Uterus (tissue), 3 donors: ENCODE measurements at regions not wholly inside any gene's neighbourhood (a gene's known extent, or its start where the extent isn't known, plus 50 kb on each side); places are given as distances from the start of the nearest gene placed in this dataset.

ENCODE experiments used
- DNase-seq, 2 donors: peaks; one replicate each; pipeline ENCODE4 v3.0.0-alpha.2; 2019 to 2020
- H3K27ac ChIP-seq, 2 donors: fragments of 200-600 bp; sonication (generic); 1 replicate in 1 of 2; 2 replicates in 1 of 2; pipeline ENCODE4 v1.5.1; 2016 to 2018
- H3K27me3 ChIP-seq, 2 donors: fragments of 200-600 bp; sonication (generic); one replicate each; pipeline ENCODE4 v1.5.1; 2018 to 2019; ENCODE audit warnings: control low read depth in 1 of 2
- H3K36me3 ChIP-seq, 2 donors: fragments of 200-600 bp; sonication (generic); one replicate each; pipeline ENCODE4 v1.5.1; 2019; ENCODE audit warnings: control low read depth in 1 of 2
- H3K4me1 ChIP-seq, 2 donors: fragments of 200-600 bp; sonication (generic); one replicate each; pipeline ENCODE4 v1.5.1; 2018 to 2019; ENCODE audit warnings: control low read depth in 1 of 2
- H3K4me3 ChIP-seq, 2 donors: fragments of 200-600 bp; sonication (generic); 1 replicate in 1 of 2; 2 replicates in 1 of 2; pipeline ENCODE4 v1.5.1; 2018 to 2019; ENCODE audit warnings: mild to moderate bottlenecking in 1 of 2
- H3K9me3 ChIP-seq, 2 donors: fragments of 200-600 bp; sonication (generic); one replicate each; pipeline ENCODE4 v1.5.1; 2019; ENCODE audit warnings: control low read depth in 1 of 2
- POLR2A ChIP-seq, 2 donors: fragments of 450-650 bp; IDR thresholded peaks; one replicate each; pipeline ENCODE4 v1.6.1; 2016; ENCODE audit warnings: antibody characterized with exemption in 2 of 2, mild to moderate bottlenecking in 1 of 2, moderate library complexity in 1 of 2
- intact Hi-C: fragments of 100-400 bp; cut with DNase I; formaldehyde crosslinking; loops from one replicate; pipeline ENCODE4 v1.15.1; 2023; ENCODE audit warnings: low total_unique reads
- TF ChIP-seq, protein P1 (sequence below), 4 experiments: fragments of 200-600 bp in 2 of 4; fragments of 450-650 bp in 2 of 4; sonication (generic) in 2 of 4; IDR thresholded peaks; one replicate each; pipeline ENCODE4 v1.5.1; 2016 to 2019; ENCODE audit warnings: antibody characterized with exemption in 4 of 4, mild to moderate bottlenecking in 2 of 4, moderate library complexity in 1 of 4
- donor health status: DM: yes; HTN: yes; CAD: no.

DNA sequence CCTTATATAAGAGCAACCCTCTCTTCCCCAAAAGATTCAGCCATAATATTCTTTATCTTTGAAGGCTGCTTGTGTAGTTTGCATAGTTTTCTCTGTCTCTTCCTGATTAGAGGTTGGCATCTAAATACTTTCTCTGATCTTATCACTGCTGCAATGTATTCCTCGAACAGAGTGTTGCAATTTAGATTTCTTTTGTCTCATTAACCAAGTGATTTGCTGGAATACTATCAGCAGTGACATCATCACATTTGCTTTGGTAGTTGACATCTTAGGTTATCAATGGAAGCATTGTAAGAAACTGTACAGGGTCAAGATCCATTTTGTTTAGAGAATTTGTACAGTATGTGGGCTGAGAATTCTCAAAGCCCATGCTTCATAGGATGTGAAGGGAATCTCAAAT is 72.0 kb upstream of the NEUROD1 start:
- Histone ChIP-seq H3K36me3 (no peaks in the 10 kb centered on the region), H3K27me3 (no peaks in the 10 kb centered on the region), H3K4me3 (no peak overlapping the region), H3K4me1 (no peaks in the 10 kb centered on the region), H3K9me3 (no peaks in the 10 kb centered on the region), H3K27ac (no peak overlapping the region)
- TF ChIP-seq, protein P1, sequence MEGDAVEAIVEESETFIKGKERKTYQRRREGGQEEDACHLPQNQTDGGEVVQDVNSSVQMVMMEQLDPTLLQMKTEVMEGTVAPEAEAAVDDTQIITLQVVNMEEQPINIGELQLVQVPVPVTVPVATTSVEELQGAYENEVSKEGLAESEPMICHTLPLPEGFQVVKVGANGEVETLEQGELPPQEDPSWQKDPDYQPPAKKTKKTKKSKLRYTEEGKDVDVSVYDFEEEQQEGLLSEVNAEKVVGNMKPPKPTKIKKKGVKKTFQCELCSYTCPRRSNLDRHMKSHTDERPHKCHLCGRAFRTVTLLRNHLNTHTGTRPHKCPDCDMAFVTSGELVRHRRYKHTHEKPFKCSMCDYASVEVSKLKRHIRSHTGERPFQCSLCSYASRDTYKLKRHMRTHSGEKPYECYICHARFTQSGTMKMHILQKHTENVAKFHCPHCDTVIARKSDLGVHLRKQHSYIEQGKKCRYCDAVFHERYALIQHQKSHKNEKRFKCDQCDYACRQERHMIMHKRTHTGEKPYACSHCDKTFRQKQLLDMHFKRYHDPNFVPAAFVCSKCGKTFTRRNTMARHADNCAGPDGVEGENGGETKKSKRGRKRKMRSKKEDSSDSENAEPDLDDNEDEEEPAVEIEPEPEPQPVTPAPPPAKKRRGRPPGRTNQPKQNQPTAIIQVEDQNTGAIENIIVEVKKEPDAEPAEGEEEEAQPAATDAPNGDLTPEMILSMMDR (IDR thresholded peaks at IDR 0.05) = no peak
- TF ChIP-seq POLR2A (IDR thresholded peaks at IDR 0.05) = no peak
- intact Hi-C loops = no loop called here
- no peak for DNase-seq

DNA sequence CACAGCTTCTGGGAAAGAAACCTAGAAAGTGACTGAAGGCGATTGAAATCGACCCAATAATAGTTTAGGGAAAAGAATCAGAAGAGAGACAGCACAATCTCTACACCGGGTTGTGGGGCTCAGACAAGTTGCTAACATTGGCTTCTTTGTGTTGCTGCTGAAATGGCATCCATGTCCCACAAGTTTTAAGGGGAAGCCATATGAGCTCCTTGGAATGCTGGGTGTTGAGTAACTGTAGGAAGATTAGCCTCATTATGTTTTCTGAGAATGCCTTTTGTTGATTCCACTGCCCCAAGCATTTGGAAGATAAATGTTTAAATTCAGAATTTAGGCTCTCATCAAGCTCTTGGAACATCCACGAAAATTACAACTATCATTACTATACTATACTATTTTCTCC is 73.4 kb upstream of the NEUROD1 start:
- intact Hi-C loops = no loop called here
- H3K27ac ChIP-seq = no peak overlapping the region
- no peaks in the 10 kb centered on the region for H3K9me3 ChIP-seq
- H3K4me3 ChIP-seq = no peak overlapping the region
- no peaks in the 10 kb centered on the region for H3K36me3 ChIP-seq
- TF ChIP-seq POLR2A (IDR thresholded peaks at IDR 0.05) = no peak
- TF ChIP-seq, protein P1 (IDR thresholded peaks at IDR 0.05) = no peak
- no peak for DNase-seq
- H3K27me3 ChIP-seq = no peaks in the 10 kb centered on the region
- H3K4me1 ChIP-seq = no peaks in the 10 kb centered on the region

DNA sequence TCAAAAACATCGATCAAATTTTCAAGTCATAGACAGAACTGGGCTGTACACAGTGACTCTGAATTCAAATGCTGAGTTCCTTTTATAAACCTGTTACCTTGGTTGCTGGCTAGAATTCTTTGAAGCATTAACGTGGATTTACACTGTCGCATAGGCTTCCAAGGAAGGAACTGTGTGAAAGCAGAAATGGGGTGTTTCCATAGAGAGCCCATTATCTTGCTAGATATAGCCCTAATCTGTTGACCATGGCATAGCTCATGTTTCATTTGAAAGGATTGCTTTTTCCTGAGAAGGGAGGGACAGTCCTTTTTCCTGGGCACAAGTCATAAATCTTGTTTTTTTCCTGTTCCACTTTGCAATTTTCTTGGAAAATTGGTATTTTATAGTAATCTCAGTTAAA is 73.8 kb upstream of the NEUROD1 start:
- H3K4me3 ChIP-seq = no peak overlapping the region
- TF ChIP-seq POLR2A (IDR thresholded peaks at IDR 0.05) = no peak
- TF ChIP-seq, protein P1 (IDR thresholded peaks at IDR 0.05) = no peak
- no peaks in the 10 kb centered on the region for H3K9me3 ChIP-seq
- no peak overlapping the region for H3K27ac ChIP-seq
- H3K27me3 ChIP-seq = no peaks in the 10 kb centered on the region
- intact Hi-C loops = no loop called here
- DNase-seq = no peak
- H3K4me1 ChIP-seq = no peaks in the 10 kb centered on the region
- no peaks in the 10 kb centered on the region for H3K36me3 ChIP-seq

DNA sequence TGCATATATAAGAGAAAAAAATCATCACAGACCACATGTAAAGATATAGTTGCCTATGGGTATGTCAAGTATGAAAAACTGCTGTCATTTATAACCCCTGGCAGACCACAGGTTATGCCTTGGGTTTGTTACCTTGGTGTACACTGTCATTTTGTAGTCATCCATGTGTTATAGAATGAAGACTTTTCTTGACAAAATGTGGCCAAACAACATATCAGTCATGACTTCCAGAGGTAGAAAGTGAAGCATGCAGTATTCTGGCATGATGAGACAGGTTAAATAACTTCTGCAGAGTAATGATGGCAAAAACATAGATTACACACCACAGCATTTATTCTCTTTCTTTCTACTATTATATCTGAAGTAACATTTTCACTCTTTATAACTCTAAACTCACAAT is 74.9 kb upstream of the NEUROD1 start:
- no peak overlapping the region for H3K27ac ChIP-seq
- no peak overlapping the region for H3K4me3 ChIP-seq
- no peaks in the 10 kb centered on the region for H3K36me3 ChIP-seq
- no peak for DNase-seq
- intact Hi-C loops = no loop called here
- TF ChIP-seq POLR2A (IDR thresholded peaks at IDR 0.05) = no peak
- TF ChIP-seq, protein P1 (IDR thresholded peaks at IDR 0.05) = no peak
- no peaks in the 10 kb centered on the region for H3K9me3 ChIP-seq
- H3K27me3 ChIP-seq = no peaks in the 10 kb centered on the region
- H3K4me1 ChIP-seq = no peaks in the 10 kb centered on the region

DNA sequence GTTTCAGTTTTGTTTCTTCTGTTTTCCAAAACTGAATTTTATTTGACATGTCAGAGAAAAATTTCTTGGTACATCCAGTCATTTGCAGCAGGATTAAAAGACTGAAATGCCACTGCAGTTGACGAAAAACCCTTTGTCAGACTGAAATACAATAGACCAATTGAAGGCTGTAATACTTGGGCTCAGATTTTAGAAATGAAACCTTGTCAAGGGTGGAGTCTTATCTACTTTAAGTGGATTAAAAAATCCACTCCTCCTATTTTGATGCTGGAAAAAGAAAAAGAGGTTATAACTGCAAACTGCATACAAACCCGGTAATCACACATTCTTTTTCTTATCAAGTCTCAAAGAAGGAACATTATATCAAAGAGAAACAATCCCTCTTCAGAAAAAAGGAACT is 80.2 kb upstream of the NEUROD1 start:
- no peaks in the 10 kb centered on the region for H3K27me3 ChIP-seq
- intact Hi-C loops = no loop called here
- TF ChIP-seq, protein P1 (IDR thresholded peaks at IDR 0.05) = no peak
- no peak overlapping the region for H3K4me3 ChIP-seq
- no peak overlapping the region for H3K27ac ChIP-seq
- no peaks in the 10 kb centered on the region for H3K9me3 ChIP-seq
- no peaks in the 10 kb centered on the region for H3K4me1 ChIP-seq
- H3K36me3 ChIP-seq = no peaks in the 10 kb centered on the region
- DNase-seq = no peak
